ENCODE measurements at regions not wholly inside any gene's neighbourhood (a gene's known extent, or its start where the extent isn't known, plus 50 kb on each side); places are given as distances from the start of the nearest gene placed in this dataset.

DNA sequence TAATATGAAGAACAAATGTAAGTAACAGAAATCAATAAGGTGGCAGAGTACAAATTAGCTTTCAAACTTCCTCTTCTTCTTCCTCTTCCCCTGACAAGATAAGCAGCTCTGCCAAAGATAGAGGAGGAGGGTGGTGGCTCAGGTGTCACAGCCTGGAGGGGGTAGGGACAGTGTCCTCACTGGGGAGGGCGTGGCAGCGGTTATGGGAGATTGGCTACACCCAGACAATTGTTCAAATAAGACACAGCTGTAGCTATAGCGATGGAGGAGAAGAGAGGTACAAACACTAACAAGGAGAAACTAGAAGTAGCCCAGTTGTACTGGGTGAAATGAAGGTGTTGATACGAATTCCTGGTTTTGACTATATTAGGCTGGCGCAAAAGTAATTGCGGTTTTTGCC, 198.5 kb downstream of the TBXT start:
- DNase-seq = no peak
- no peak overlapping the region for H3K27ac ChIP-seq
- no peak for TF ChIP-seq CTCF (IDR thresholded peaks at IDR 0.05)
- no peak for TF ChIP-seq POLR2A (IDR thresholded peaks at IDR 0.05)
- H3K27me3 ChIP-seq = no peaks in the 10 kb centered on the region
- no peaks in the 10 kb centered on the region for H3K4me1 ChIP-seq
- H3K36me3 ChIP-seq = no peaks in the 10 kb centered on the region
- H3K4me3 ChIP-seq = no peak overlapping the region
- H3K9me3 ChIP-seq = no peaks in the 10 kb centered on the region

DNA sequence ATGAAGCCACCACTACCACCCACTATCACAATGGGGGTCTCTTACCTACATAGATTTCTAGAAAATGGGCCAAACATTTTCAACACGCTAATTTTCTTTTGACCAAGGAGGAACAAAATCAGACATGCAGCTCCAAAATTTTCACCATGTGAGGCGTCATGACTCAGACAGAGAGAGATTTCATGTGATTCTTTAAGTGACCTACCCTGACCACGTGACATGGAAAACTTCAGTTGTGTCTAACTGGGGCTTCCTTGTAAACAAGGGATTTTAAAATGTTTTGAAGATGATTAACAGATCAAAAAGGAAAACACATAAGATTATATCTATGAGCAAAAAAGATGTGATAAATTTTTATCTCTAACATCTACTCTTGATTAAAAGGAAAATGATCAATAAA, 199.2 kb downstream of the TBXT start:
- Histone ChIP-seq H3K4me3 (no peak overlapping the region), H3K4me1 (no peaks in the 10 kb centered on the region), H3K27me3 (no peaks in the 10 kb centered on the region), H3K9me3 (no peaks in the 10 kb centered on the region), H3K36me3 (no peaks in the 10 kb centered on the region), H3K27ac (no peak overlapping the region)
- no peak for TF ChIP-seq POLR2A (IDR thresholded peaks at IDR 0.05)
- TF ChIP-seq CTCF (IDR thresholded peaks at IDR 0.05) = no peak
- DNase-seq = no peak

GRCh38 chr6:165967810-165968407, 199.7 kb downstream of the TBXT start:
- Histone ChIP-seq H3K36me3 (no peaks in the 10 kb centered on the region), H3K4me1 (no peaks in the 10 kb centered on the region), H3K27ac (no peak overlapping the region), H3K27me3 (no peaks in the 10 kb centered on the region), H3K4me3 (no peak overlapping the region), H3K9me3 (no peaks in the 10 kb centered on the region)
- no peak for TF ChIP-seq CTCF (IDR thresholded peaks at IDR 0.05)
- no peak for DNase-seq

- Histone ChIP-seq H3K9me3 (no peaks in the 10 kb centered on the region), H3K4me3 (no peak overlapping the region), H3K27ac (no peak overlapping the region), H3K36me3 (no peaks in the 10 kb centered on the region), H3K27me3 (no peaks in the 10 kb centered on the region), H3K4me1 (no peaks in the 10 kb centered on the region)
- no peak for TF ChIP-seq CTCF (IDR thresholded peaks at IDR 0.05)
- no peak for TF ChIP-seq POLR2A (IDR thresholded peaks at IDR 0.05)
- DNase-seq = no peak
Observed at GRCh38 chr6:165963750-165964149, 203.9 kb downstream of the TBXT start.

GRCh38 chr6:165962366-165962765, 205.3 kb downstream of the TBXT start:
- no peak for DNase-seq
- Histone ChIP-seq H3K4me3 (no peak overlapping the region), H3K9me3 (no peaks in the 10 kb centered on the region), H3K4me1 (no peaks in the 10 kb centered on the region), H3K27ac (no peak overlapping the region), H3K27me3 (no peaks in the 10 kb centered on the region), H3K36me3 (no peaks in the 10 kb centered on the region)
- TF ChIP-seq CTCF (IDR thresholded peaks at IDR 0.05) (no peak), POLR2A (IDR thresholded peaks at IDR 0.05) (no peak)

DNA sequence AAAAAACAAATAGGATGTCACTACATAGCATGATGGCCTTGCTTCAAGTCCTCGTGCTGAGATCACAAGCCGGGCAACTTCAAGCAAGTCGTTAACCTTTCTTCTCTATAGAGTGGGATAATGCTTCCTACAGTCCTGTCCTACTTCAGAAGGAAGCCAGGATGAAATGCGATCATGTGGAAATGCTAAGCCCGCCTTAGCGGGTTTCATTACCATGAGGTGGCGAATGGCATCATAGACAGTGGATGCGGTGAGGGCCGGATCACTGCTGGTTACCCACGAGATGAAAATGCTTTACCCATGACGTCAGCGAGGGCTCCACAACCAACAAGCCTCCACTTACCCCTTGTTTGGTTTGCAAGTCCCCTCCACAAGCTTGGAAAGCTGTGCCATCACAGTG, 206.4 kb downstream of the TBXT start:
- Histone ChIP-seq H3K36me3 (no peaks in the 10 kb centered on the region), H3K27ac (no peak overlapping the region), H3K4me1 (no peaks in the 10 kb centered on the region), H3K27me3 (no peaks in the 10 kb centered on the region), H3K9me3 (no peaks in the 10 kb centered on the region), H3K4me3 (no peak overlapping the region)
- TF ChIP-seq POLR2A (IDR thresholded peaks at IDR 0.05) = no peak
- TF ChIP-seq CTCF (IDR thresholded peaks at IDR 0.05) = no peak
- no peak for DNase-seq
